GM21360 (cell line): ENCODE measurements at regions not wholly inside any gene's neighbourhood (a gene's known extent, or its start where the extent isn't known, plus 50 kb on each side); places are given as distances from the start of the nearest gene placed in this dataset.
"Not testable (repeated sequence)": the region's sequence is repeated elsewhere in the genome, so short reads cannot be mapped to it uniquely, and the experiment has no call there.

Experiments
- ATAC-seq: cut with Tn5 transposase; IDR thresholded peaks from one replicate; pipeline ENCODE4 v1.9.1; 2021; ENCODE audit warnings: mild to moderate bottlenecking, moderate library complexity; ENCODE audit not compliant: unreplicated experiment

DNA sequence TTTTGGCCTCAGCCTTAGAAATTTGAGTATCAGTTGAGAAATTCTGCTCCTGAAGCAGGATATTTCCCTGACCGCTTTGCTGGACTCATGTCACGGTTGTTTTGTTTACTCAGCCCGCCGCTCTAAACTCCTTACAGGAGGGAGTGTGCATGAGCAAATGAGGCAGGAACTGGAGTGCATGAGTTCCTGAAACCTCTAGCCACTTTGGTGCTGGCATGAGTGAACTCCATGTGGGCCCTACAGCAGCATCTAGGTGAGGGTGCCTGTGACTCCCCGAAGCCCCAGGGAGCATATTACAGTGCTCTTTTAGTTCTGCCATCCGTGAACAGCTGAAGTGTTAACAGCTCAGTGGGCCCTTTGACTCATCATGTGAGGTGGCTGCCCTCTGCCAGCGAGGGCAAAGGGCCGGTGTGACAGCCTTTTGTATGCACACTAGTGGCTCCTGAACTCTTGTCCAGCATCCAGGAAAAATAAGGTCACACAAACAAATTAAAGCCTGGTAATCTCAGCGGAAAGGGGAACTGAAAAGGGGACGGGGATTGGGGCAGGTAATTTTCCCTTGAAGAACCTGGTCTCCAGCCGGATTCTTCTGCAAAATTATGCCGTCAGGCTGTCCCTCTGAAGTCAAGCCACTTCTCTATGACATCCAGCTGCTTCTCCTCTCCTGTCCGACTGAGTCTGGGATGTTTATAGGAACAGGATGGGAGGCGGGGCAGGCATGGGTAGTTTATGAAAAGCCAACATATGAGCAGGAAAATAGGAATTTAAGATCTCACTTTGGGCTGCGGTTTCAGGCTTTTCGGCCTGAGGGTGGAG, 1668.7 kb downstream of the SUCLG1 start:
- ATAC-seq: no peak

DNA sequence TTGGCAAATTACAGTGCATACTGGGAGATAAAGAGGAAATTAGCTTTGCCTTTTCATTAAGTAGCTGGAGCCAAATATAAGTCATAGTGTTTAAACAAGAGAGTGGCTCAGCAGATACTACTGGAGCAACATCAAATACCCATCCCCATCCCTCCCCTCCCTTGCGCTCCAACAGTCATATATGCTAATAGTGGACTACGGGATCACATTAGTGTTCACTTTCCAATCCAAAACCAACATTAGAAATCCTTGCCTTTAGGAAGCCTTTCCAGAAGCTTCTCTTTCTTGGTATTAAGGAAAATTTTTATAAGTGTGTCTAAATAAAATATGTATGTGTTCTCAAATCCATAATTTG, 1669.3 kb downstream of the SUCLG1 start:
- ATAC-seq: no peak

DNA sequence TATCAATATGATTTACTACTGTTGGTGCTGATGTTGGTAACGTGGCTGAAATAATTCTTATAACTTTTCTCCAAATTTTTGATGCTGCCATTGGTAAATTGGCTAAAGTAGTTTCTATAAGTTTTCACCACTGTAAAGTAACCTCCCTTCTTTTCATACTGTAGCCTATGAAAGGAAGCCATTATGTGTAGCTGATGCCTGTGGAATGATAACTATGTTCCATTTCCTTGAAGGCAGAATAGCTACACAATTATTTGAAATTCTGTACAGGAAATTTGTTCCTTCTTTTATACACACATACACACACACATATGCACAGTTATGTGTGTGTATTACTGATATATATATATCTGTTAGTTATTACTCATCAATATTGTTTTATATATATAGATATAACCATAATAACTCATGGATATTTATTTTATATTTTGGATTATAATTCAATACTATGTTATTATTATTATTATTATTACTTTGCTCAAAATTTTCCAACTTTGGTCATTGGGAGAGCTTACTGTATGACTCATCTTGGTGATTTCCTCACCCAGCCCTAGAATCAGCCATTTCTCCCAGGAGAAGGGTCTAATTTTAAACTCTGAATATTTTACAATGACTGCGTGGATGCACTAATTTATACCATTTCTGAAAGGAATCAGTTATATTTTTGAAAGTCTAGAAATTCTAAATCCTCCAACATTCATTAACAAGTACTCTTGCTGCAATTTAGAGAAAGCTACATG, 1677.7 kb downstream of the SUCLG1 start:
- no peak for ATAC-seq

DNA sequence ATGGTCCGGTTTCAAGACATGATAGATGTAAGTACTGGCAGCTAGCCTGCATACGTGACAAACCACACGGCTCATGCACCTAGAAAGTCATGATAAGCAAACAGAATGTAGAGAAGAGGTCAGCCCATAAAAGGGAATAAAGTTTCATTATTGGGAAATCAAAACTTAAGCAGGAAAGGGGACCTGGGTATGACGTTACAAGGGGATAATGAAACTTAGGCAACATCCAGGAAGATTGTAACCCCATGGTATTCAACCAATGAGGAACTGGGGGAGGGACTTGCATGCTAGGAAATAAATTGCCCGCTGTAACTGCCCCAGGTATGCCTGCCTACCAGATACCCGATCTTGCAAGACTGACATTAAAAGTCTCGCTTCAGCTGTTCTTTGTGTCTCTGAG, 1679.0 kb downstream of the SUCLG1 start:
- no peak for ATAC-seq

DNA sequence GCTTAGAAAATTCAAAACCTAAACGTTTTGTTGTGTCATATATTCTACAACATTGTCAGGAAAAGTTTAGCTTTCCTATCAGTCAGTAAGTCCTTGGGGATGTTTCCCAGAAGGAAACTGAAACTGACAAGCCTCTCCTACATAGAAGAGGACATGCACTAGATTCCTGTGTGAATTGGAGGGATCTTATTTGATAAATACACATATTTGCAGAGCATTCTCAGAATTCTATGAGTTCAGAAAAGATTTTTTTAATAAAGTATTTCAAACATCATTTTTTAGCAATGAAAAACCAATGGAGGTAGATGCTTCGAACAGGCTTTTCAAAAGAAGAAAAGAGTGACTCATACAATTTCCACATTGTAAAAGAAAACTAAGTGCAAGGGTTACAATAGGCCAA, 1706.7 kb downstream of the SUCLG1 start:
- ATAC-seq: no peak

DNA sequence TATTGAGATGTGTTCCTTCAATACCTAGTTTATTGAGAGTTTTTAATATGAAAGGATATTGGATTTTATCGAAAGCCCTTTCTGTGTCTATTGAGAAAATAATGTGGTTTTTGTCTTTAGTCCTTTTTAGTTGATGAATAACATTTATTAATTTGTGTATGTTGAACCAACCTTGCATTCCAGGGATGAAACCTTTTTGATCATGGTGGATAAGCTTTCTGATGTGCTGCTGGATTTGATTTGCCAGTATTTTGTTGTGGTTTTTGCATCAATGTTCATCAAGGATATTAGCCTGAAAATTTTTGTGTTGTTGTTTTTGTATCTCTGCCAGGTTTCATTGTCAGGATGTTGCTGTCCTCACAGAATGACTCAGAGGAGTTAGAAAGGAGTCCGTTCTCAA, 1710.4 kb downstream of the SUCLG1 start:
- ATAC-seq: no peak

DNA sequence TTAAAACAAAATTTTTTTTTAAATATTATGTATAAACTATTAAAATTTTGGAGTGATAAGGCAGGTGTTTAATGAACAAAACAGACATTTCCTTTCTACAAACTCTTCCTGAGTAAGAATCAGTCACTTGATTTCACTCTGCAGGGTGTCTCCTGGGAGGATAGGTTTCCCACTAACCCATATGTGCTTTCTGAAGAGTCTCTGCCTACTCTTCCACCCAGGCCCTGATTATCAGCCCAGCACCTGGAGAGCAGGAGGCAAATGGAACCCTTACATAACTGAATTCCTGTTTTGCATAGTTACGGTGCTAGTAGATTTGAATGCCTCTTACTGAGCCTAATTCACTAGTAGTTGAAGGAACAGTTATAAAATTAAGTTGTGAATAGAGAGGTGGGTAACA, 1718.6 kb downstream of the SUCLG1 start:
- ATAC-seq: no peak

DNA sequence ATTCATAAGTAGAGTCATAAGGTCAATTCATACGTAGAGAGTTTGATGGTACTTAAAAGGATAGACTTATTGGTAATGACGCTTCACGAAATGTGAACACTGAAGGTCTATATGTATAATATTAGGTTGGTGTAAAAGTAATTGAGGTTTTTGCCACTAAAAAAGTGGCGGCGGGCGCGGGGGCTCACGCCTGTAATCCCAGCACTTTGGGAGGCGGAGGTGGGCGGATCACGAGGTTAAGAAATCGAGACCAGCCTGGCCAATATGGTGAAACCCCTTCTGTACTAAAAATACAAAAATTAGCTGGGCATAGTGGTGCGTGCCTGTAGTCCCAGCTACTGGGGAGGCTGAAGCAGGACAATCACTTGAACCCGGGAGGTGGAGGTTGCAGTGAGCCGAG, 1721.1 kb downstream of the SUCLG1 start:
- not testable (repeated sequence) for ATAC-seq

DNA sequence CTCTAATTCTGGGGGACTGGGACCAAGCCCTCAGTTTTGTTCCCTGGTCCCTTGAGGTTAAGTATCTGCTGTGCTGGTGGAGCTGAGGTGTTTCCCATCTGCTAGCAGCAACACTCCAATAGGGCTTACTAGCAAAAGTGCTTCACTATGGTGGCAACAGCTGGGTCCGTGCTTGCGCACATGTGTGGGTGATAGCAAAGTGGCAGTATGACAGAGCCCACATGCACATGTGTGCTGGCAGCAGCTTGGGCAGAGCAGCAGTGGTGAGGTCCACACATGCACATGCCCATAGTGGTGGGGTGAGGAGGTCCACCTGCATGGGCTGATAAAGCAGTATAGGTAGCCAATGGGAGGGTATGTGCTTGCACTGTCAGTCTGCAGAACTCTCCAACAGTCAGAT, 1723.7 kb downstream of the SUCLG1 start:
- no peak for ATAC-seq

DNA sequence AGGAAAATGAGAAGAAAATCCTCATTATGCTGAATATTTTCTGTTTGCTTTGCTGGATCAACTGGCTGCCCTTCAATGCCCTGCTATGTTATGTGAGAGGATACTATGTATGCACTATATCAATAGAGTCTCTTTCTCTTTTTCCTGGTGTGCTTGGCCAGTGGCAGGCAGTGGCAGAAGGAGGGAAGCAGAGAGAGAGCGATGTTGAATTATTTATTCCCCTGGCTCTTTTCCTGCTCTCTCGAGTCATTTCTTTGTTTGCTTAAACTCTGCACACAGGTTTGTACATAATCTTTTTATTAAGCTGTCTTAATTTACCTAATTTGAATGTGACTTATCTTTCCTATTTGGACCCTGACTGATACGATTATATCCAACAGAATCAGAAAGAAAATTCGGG, 1727.3 kb downstream of the SUCLG1 start:
- ATAC-seq: no peak

DNA sequence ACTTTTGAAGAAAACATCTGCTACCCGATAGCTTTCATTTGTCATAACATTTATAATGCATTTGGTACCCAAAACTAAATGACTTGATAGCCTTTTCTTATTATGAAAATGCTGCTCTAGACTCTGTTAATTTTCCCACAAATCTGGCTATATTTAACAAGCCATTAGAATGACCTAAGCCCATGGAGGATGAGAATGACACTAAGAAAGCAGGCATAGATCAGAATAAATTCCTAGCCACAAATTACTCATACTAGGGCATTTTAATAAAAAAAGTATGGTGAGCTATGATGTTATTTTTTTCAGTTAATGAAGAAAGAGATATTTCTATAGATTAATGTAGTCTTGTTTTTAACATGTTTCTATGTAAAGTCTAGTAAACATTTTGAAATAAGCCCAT, 1728.3 kb downstream of the SUCLG1 start:
- ATAC-seq: no peak

DNA sequence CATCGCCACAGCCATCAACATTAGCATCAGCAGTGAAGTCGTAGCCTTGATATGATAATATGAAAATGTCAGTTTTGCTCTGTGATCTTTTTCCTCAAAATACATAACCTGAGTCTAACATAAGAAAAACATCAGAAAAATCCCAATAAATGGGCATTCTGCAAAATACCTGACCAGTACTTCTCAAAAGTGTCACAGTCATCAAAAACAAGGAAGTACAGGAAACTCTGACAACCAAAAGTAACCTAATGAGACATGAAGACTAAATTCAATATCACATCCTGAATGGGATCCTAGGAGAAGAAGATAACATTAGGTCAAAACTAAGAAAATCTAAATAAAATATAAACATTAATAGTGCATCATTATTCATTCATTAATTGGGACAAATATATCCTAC, 1731.0 kb downstream of the SUCLG1 start:
- ATAC-seq: no peak

DNA sequence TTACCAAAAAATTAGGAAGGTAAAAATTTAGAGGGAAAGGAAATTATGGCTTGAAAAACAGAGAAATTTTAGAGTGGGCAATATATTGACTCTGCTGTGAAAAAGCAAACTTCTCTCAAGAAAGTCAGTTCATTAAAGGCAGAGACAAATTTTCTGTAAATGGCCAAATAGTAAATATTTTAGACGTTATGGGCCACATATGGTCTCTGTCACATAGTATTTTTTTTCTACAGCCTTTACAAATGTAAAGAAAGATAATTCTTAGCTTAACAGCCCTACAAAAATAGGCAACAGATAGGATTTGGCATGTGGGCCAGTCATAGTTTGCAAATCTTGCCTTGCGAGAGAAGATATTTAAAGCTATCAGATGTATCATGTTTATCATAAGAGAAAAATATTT, 1750.4 kb downstream of the SUCLG1 start:
- no peak for ATAC-seq

DNA sequence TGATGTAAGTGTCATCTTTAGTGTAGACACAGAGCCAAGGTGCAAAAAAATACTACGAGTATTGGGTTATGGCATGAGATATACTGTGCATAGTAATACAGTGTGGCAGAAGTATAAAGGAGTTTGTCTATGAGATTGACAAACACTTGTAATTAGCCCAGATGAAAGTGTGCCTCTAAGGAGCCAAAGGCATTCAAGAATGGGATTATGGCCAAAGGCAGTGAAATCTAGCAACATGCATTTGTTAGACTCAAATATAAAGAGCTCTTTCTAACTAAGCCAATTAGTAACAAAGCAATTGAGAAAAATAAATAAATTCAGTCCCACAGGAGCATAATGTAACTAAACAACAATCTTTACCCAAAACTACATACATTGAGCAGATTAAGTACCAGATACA, 1761.8 kb downstream of the SUCLG1 start:
- no peak for ATAC-seq

DNA sequence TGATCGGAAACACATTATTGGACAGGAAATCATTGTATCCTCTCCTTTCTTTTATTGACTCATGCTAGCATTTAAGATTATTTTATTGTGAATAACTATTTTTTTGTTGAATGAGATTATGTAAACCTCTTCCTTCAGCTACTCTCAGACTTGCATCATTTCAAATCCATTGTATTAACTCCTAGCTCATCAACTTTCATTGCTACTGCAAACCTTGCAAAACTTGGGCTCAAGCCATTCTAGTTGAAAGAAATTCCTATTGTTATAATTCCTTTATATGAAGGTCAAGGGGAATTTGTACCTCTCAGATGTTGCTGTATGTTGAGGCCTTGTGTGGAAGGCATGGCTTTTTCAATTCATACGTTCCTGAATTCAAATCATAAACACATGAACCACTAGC, 1764.6 kb downstream of the SUCLG1 start:
- no peak for ATAC-seq

DNA sequence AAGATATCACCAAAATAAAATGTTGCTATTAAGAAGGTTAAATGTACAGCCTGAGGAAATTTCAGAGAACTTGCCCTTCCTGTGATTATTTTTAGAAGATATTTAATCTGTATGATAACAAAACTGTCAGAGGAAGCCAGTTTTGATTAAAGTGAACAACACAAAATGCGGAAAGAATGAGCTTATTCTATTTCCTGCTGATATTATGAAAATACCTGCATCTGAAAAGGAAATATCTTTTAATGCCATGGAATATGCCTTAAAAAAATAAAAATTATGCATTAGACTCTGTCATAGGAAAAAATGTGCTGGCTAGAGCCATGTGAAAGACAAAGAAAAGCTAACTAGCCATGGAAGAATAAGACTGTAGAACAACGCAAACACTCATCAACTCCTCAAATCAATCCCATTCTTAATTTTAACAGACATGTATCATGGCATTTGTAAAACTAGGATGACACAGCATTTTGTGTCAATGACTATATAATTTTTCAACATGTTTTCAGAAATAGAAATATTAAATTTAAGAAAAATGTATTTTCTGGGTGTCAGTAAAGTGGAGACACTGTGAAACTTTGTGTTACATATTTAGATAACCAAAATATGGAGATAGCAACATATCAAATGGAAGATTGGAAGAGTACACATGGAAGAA, 1768.2 kb downstream of the SUCLG1 start:
- no peak for ATAC-seq

DNA sequence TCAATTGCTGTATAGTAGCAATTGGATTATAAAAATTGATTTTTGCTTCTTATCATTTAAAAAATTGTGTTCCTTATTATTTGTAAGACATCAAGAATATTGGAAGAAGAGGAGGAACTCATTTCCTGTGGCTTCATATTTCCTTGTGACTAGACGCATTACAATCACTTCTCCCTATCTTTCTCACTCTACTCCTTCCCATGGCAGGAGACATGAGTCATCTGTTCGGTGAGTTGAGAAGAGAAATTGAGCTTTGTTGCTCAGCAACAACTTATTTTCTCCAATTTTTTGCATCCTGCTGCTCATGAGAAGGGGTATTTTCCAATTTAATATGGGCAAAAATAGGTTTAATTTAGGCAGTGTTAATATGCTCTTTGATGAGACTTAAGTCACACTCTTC, 1783.9 kb downstream of the SUCLG1 start:
- ATAC-seq: no peak

DNA sequence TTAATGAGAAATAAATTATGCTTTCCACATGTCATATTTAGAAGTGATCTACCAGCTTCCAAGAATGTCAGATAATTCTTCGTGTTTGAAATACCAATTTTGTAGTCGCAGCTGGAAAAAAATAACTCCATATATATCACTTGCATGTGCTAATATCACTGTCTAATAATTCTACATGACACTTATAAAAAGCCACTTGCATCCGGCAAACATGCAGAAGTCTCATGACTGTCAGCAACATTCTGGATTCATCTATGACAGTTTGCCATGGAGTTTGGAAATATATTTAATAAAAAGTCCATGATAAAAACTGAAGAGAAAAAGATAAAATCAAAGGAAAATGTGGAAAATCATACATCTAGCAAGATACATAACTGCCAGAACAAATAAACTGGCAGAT, 1784.4 kb downstream of the SUCLG1 start:
- no peak for ATAC-seq

DNA sequence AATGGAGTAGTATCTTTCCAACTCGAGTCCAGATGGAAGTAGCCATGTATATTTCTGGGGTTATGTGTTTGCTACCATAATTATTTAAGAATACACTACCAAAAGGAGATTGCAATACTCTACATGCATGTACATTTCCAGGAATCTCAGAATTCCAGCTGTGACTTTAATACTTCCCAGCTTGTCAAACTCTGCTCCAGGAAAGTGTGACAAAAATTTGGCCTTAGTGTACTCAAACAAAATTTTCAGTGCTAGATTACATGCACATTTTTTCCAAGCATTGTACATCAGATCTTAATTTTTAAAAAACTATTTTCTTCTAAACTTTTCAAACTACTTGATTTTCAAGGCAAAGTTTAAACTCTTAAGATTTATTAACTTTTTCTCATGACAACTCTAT, 1791.6 kb downstream of the SUCLG1 start:
- no peak for ATAC-seq

DNA sequence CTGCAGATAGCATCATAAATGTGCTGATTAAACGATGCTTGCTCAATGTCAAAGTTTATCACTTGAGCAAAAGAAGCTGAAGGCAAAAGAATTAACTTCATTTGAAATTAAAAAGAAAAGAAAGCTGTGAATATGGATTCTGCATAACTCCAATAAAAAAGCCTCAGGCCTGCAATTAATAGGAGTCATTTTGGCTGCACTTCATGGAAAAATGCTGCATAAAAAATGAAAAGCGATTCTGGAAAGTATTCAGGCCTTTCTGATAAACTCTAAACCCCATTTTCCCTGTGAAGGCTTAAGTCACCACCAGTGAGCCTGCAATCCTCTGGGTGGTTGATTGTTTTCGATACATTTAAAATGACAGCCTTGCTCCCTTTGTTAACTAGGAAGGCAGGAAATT, 1793.4 kb downstream of the SUCLG1 start:
- no peak for ATAC-seq

DNA sequence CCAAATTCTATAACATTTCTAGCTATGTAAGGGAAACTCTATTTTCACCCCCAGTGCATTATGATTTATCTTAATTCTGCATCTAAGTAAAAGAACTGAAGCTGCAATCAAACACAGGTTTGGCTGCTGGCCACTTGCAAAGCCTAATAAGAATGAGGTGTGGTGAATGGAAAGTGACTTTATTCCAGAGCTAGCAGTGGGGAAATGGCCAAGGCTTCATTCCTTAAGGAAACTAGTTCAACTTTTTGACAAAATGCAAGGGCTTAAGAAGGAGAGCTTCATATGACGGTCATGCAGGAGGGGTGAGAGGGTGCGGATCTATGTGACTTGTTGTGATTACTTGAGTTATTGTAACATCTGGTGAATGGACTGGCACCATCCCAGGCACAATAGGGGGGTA, 1802.0 kb downstream of the SUCLG1 start:
- no peak for ATAC-seq

DNA sequence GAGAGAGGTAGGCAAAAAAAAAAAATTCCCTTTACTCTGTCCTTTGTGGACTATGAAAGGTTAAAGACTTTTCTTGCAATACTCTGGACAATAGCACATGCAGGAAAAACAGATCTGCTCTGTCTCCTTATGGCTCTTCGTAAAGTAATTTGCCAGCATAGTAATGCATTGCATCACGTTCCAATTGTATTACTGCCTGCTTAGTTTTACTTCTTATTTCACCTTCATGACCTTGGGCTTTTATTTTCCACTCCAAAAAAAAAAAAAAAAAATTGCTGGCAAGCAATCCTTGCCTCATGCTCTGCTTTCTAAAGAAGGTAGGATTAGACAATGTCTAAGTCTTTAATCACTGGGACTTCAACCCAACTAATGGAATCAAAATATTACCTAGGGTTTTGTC, 1802.7 kb downstream of the SUCLG1 start:
- ATAC-seq: no peak
